NCI-H510A treated with DMSO at 0.1 percent for 48 hours (cell line): ENCODE measurements at regions not wholly inside any gene's neighbourhood (a gene's known extent, or its start where the extent isn't known, plus 50 kb on each side); places are given as distances from the start of the nearest gene placed in this dataset.

Experiments used
- DNase-seq: peaks from one replicate; lab custom pipeline; 2025; lab: John Stamatoyannopoulos, UW

- no peak for DNase-seq
These were observed 134.2 kb upstream of the SPRED2 start for GRCh38 chr2:65566617-65567016.

GRCh38 chr2:65565681-65566080 lies 133.3 kb upstream of the SPRED2 start:
- no peak for DNase-seq

- DNase-seq: no peak
These were observed 131.9 kb upstream of the SPRED2 start for GRCh38 chr2:65564299-65564698.

GRCh38 chr2:65562890-65563289 lies 130.5 kb upstream of the SPRED2 start:
- DNase-seq: no peak

GRCh38 chr2:65558743-65559142 lies 126.3 kb upstream of the SPRED2 start:
- no peak for DNase-seq

GRCh38 chr2:65557616-65558573 lies 125.5 kb upstream of the SPRED2 start:
- no peak for DNase-seq

- no peak for DNase-seq
These were observed 122.6 kb upstream of the SPRED2 start for GRCh38 chr2:65554765-65555591.

GRCh38 chr2:65553504-65554074 lies 121.2 kb upstream of the SPRED2 start:
- no peak for DNase-seq

- no peak for DNase-seq
These were observed 119.1 kb upstream of the SPRED2 start for GRCh38 chr2:65551528-65551927.

- DNase-seq: no peak
These were observed 117.8 kb upstream of the SPRED2 start for GRCh38 chr2:65550246-65550645.

GRCh38 chr2:65549631-65550030 lies 117.2 kb upstream of the SPRED2 start:
- no peak for DNase-seq

GRCh38 chr2:65549257-65549627 lies 116.8 kb upstream of the SPRED2 start:
- DNase-seq: no peak

- no peak for DNase-seq
These were observed 116.3 kb upstream of the SPRED2 start for GRCh38 chr2:65548576-65549256.

- DNase-seq: no peak
These were observed 115.7 kb upstream of the SPRED2 start for GRCh38 chr2:65548064-65548463.

GRCh38 chr2:65545837-65546805 lies 113.7 kb upstream of the SPRED2 start:
- DNase-seq: no peak

- no peak for DNase-seq
These were observed 109.4 kb upstream of the SPRED2 start for GRCh38 chr2:65541773-65542172.

- no peak for DNase-seq
These were observed 107.2 kb upstream of the SPRED2 start for GRCh38 chr2:65539633-65540032.

GRCh38 chr2:65537651-65538385 lies 105.4 kb upstream of the SPRED2 start:
- DNase-seq: no peak

GRCh38 chr2:65536596-65536995 lies 104.2 kb upstream of the SPRED2 start:
- DNase-seq: no peak

GRCh38 chr2:65532937-65533336 lies 100.5 kb upstream of the SPRED2 start:
- no peak for DNase-seq
